Neutrophil (primary cell): ENCODE measurements at regions not wholly inside any gene's neighbourhood (a gene's known extent, or its start where the extent isn't known, plus 50 kb on each side); places are given as distances from the start of the nearest gene placed in this dataset.

Source experiments
- H3K27ac ChIP-seq: fragments of 200-600 bp; sonication (generic); 2 replicates; pipeline ENCODE4 v1.5.1; 2016; ENCODE audit warnings: mild to moderate bottlenecking, moderate library complexity
- H3K27me3 ChIP-seq: fragments of 200-600 bp; sonication (generic); 2 replicates; pipeline ENCODE4 v1.6.0; 2016; ENCODE audit warnings: mild to moderate bottlenecking
- H3K36me3 ChIP-seq: fragments of 200-600 bp; sonication (generic); 2 replicates; pipeline ENCODE4 v1.5.1; 2017
- H3K4me1 ChIP-seq, 2 experiments: fragments of 200-600 bp in 1 of 2; sonication (generic) in 1 of 2; 1 replicate in 1 of 2; 2 replicates in 1 of 2; pipeline versions ENCODE4 v1.5.1 to v1.6.1; 2013 to 2016; ENCODE audit warnings: low read depth in 1 of 2, low read length in 1 of 2, mild to moderate bottlenecking in 1 of 2, moderate library complexity in 1 of 2; ENCODE audit not compliant: control insufficient read depth in 1 of 2, insufficient read depth in 1 of 2
- H3K4me3 ChIP-seq, 2 experiments: fragments of 200-600 bp in 1 of 2; sonication (generic) in 1 of 2; 1 replicate in 1 of 2; 2 replicates in 1 of 2; pipeline ENCODE4 v1.5.1; 2013 to 2016; ENCODE audit warnings: low read depth in 1 of 2, low read length in 1 of 2, mild to moderate bottlenecking in 1 of 2, moderate library complexity in 1 of 2
- H3K9me3 ChIP-seq: fragments of 200-600 bp; sonication (generic); 2 replicates; pipeline ENCODE4 v1.5.1; 2016
- TF ChIP-seq, protein P1 (sequence below): fragments of 200-600 bp; sonication (generic); IDR thresholded peaks from 2 replicates; pipeline ENCODE4 v1.5.1; 2016; ENCODE audit warnings: antibody characterized with exemption

GRCh38 chr17:34874478-34874877 lies 86.8 kb downstream of the CCT6B start:
- no peak overlapping the region for H3K27ac ChIP-seq
- no peak overlapping the region for H3K4me3 ChIP-seq
- H3K4me1 ChIP-seq: no peaks in the 10 kb centered on the region
- H3K9me3 ChIP-seq: no peaks in the 10 kb centered on the region
- TF ChIP-seq, protein P1, sequence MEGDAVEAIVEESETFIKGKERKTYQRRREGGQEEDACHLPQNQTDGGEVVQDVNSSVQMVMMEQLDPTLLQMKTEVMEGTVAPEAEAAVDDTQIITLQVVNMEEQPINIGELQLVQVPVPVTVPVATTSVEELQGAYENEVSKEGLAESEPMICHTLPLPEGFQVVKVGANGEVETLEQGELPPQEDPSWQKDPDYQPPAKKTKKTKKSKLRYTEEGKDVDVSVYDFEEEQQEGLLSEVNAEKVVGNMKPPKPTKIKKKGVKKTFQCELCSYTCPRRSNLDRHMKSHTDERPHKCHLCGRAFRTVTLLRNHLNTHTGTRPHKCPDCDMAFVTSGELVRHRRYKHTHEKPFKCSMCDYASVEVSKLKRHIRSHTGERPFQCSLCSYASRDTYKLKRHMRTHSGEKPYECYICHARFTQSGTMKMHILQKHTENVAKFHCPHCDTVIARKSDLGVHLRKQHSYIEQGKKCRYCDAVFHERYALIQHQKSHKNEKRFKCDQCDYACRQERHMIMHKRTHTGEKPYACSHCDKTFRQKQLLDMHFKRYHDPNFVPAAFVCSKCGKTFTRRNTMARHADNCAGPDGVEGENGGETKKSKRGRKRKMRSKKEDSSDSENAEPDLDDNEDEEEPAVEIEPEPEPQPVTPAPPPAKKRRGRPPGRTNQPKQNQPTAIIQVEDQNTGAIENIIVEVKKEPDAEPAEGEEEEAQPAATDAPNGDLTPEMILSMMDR: no peak
- peaks cover 8% of the 10 kb centered on the region for H3K27me3 ChIP-seq
- no peaks in the 10 kb centered on the region for H3K36me3 ChIP-seq

DNA sequence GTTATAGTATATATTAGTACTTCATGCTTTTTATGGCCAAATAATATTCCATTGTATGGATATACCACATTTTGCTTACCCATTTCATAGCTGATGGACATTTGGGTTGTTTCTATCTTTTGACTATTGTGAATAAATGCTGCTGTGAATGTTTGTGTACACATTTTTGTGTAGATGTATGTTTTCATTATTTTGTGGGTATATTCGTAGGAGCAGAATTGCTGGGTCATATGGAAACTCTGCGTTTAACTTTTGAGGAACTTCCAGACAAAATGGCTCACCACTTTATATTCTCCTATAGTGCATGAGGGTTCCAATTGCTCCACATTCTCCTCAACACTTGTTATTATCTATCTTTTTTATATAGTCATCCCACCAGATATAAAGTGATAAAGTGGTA lies 88.6 kb downstream of the CCT6B start:
- Histone ChIP-seq H3K27ac (no peak overlapping the region), H3K9me3 (no peaks in the 10 kb centered on the region), H3K4me1 (no peaks in the 10 kb centered on the region), H3K36me3 (no peaks in the 10 kb centered on the region), H3K4me3 (no peak overlapping the region), H3K27me3 (no peaks in the 10 kb centered on the region)
- TF ChIP-seq, protein P1: no peak

GRCh38 chr17:34869641-34870040 lies 91.6 kb downstream of the CCT6B start:
- Histone ChIP-seq H3K4me3 (no peak overlapping the region), H3K27ac (no peak overlapping the region), H3K4me1 (peaks cover 21 to 27% of the 10 kb centered on the region in 2 experiments), H3K36me3 (no peaks in the 10 kb centered on the region), H3K9me3 (no peaks in the 10 kb centered on the region), H3K27me3 (no peaks in the 10 kb centered on the region)
- TF ChIP-seq, protein P1: no peak

- Histone ChIP-seq H3K36me3 (no peaks in the 10 kb centered on the region), H3K27me3 (no peaks in the 10 kb centered on the region), H3K9me3 (no peaks in the 10 kb centered on the region), H3K4me1 (peaks cover 33 to 39% of the 10 kb centered on the region in 2 experiments), H3K4me3 (no peak overlapping the region), H3K27ac (peak overlapping the region; percentile 70)
- TF ChIP-seq, protein P1: no peak
Measured at GRCh38 chr17:34865716-34866115, 95.5 kb downstream of the CCT6B start.

- H3K27me3 ChIP-seq: peaks cover 20% of the 10 kb centered on the region
- peaks cover 33 to 39% of the 10 kb centered on the region in 2 experiments for H3K4me1 ChIP-seq
- H3K9me3 ChIP-seq: no peaks in the 10 kb centered on the region
- H3K27ac ChIP-seq: no peak overlapping the region
- H3K4me3 ChIP-seq: no peak overlapping the region
- H3K36me3 ChIP-seq: no peaks in the 10 kb centered on the region
- TF ChIP-seq, protein P1: no peak
Measured at GRCh38 chr17:34862384-34862783, 98.9 kb downstream of the CCT6B start.

- no peaks in the 10 kb centered on the region for H3K36me3 ChIP-seq
- no peaks in the 10 kb centered on the region for H3K9me3 ChIP-seq
- peaks cover 20% of the 10 kb centered on the region for H3K27me3 ChIP-seq
- H3K27ac ChIP-seq: no peak overlapping the region
- peaks cover 33 to 35% of the 10 kb centered on the region in 2 experiments for H3K4me1 ChIP-seq
- H3K4me3 ChIP-seq: no peak overlapping the region
- TF ChIP-seq, protein P1: no peak
Measured at GRCh38 chr17:34861864-34862263, 99.4 kb downstream of the CCT6B start.
